ENCODE measurements at regions not wholly inside any gene's neighbourhood (a gene's known extent, or its start where the extent isn't known, plus 50 kb on each side); places are given as distances from the start of the nearest gene placed in this dataset.

DNA sequence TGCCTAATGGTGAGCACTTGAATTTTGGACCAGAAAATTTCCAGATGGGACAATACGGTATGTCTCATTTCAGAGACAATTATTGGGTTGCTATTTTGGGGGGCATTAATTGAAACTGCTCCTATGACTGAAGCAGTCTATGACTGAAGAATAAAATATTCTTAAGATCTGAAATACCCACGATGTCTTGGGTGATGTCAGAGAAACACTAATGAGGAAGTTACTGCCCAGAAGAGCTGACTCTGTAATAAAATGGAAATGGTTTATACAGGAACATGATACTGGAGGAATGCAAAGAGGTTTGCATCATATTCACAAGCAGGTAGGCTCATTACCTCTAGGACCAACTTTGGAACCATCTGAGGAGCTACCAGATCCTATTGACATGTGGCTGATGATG is 68.7 kb downstream of the IL12A start:
- TF ChIP-seq, protein P1, sequence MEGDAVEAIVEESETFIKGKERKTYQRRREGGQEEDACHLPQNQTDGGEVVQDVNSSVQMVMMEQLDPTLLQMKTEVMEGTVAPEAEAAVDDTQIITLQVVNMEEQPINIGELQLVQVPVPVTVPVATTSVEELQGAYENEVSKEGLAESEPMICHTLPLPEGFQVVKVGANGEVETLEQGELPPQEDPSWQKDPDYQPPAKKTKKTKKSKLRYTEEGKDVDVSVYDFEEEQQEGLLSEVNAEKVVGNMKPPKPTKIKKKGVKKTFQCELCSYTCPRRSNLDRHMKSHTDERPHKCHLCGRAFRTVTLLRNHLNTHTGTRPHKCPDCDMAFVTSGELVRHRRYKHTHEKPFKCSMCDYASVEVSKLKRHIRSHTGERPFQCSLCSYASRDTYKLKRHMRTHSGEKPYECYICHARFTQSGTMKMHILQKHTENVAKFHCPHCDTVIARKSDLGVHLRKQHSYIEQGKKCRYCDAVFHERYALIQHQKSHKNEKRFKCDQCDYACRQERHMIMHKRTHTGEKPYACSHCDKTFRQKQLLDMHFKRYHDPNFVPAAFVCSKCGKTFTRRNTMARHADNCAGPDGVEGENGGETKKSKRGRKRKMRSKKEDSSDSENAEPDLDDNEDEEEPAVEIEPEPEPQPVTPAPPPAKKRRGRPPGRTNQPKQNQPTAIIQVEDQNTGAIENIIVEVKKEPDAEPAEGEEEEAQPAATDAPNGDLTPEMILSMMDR (conservative IDR thresholded peaks at IDR 0.05) = no peak
- H3K27ac ChIP-seq = no peak overlapping the region

- TF ChIP-seq, protein P1 (conservative IDR thresholded peaks at IDR 0.05) = no peak
- H3K27ac ChIP-seq = no peak overlapping the region
These were observed 71.9 kb downstream of the IL12A start for GRCh38 chr3:160060409-160061027.

DNA sequence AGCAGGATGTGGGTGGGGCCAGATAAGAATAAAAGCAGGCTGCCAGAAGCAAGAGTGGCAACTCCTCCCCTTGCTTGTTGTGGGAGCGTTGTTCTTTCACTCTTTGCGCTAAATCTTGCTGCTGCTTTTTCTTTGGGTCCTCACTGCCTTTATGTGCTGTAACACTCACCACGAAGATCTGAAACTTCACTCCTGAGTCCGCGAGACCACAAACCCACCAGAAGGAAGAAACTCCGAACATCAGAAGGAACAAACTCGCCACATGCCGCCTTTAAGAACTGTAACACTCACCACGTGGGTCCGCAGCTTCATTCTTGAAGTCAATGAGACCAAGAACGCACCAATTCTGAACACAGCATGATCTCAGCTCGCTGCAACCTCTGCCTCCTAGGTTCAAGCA is 72.9 kb downstream of the IL12A start:
- TF ChIP-seq, protein P1 (conservative IDR thresholded peaks at IDR 0.05) = no peak

GRCh38 chr3:160065282-160065681 is 76.6 kb downstream of the IL12A start:
- TF ChIP-seq, protein P1 (conservative IDR thresholded peaks at IDR 0.05) = no peak
- no peak overlapping the region for H3K27ac ChIP-seq

More for the DNA sequence above, 72.9 kb downstream of the IL12A start:
- no peak overlapping the region for H3K27ac ChIP-seq

GRCh38 chr3:160065786-160066185 is 77.2 kb downstream of the IL12A start:
- no peak overlapping the region for H3K27ac ChIP-seq

DNA sequence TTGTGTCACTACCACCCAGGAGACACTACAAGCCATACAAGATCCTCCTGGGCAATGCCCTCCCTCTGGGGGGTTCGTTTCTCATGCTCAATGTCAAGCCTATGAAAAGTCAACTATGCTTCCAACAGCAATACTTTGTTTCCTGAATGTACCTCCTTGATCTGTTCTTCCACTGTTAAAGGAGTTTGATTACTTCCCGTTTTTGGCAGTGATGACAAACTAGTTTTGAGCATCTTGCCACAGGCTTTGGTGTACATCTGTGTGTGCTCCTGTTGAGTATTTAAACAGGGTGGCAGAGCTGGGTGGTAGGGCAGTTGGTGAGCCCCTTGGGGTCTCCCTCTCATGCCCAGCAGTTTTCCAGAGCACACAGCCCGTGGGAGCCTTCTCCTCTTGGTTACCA is 81.4 kb downstream of the IL12A start:
- TF ChIP-seq, protein P1 (conservative IDR thresholded peaks at IDR 0.05) = no peak
- H3K27ac ChIP-seq = no peak overlapping the region

More at GRCh38 chr3:160065786-160066185, 77.2 kb downstream of the IL12A start:
- TF ChIP-seq, protein P1 (conservative IDR thresholded peaks at IDR 0.05) = no peak

DNA sequence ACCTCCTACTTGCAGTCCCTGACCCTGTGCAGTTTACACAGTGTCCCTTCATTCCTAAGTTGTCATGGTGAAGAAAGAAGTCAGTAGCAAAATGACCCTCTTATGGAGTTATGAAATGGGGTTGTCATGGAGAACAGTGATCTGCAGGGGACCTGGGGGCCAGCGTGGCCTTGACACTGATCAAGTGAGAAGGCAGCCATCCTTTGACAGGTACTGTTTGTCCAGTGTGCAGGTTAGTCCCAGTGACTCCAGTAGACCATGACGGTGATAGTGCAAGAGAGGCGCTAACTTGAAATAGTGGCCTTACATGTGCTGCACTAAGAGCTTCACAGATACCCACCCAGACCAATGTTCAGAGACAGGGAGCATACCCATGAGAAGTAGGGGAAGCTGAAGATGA is 87.9 kb downstream of the IL12A start:
- TF ChIP-seq, protein P1 (conservative IDR thresholded peaks at IDR 0.05) = no peak
- no peak overlapping the region for H3K27ac ChIP-seq
